ENCODE measurements at regions not wholly inside any gene's neighbourhood (a gene's known extent, or its start where the extent isn't known, plus 50 kb on each side); places are given as distances from the start of the nearest gene placed in this dataset.

GRCh38 chr4:24032371-24032989, 142.6 kb upstream of the PPARGC1A start:
- Histone ChIP-seq H3K9me3 (no peaks in the 10 kb centered on the region), H3K4me1 (no peaks in the 10 kb centered on the region), H3K4me3 (ENCODE audit: low read depth, low read length) (no peak overlapping the region), H3K36me3 (ENCODE audit: control insufficient read depth, insufficient read depth, low read length) (no peaks in the 10 kb centered on the region), H3K27me3 (replicated peaks; ENCODE audit: control insufficient read depth, insufficient read depth, low read length) (no peaks in the 10 kb centered on the region)
- peak in 1 of 2 experiments; percentile 17 for DNase-seq
- no peaks in the 10 kb centered on the region for H3K9me3 Mint-ChIP-seq (ENCODE audit: unreplicated experiment)
- intact Hi-C loops (cut with micrococcal nuclease; ENCODE audit: unreplicated experiment) = no loop called here
- TF ChIP-seq CTCF (IDR thresholded peaks at IDR 0.05; ENCODE audit: insufficient read depth in 1 of 2, low read depth in 1 of 2, low read length in 1 of 2, severe bottlenecking in 1 of 2, unreplicated experiment in 1 of 2) = peak; percentile 16 to 18
- peaks cover 8% of the 10 kb centered on the region for H3K27me3 Mint-ChIP-seq (ENCODE audit: insufficient read depth, unreplicated experiment)
- H3K36me3 Mint-ChIP-seq (ENCODE audit: insufficient read depth, unreplicated experiment) = no peaks in the 10 kb centered on the region
- ChIA-PET CTCF (interaction anchor here (0.9 kb wide), 1 partner anchor 99 kb away, joined by 4 read pairs; no protein-coding TSS in a partner anchor), POLR2A (no interaction called here)
- no peak overlapping the region for H3K27ac Mint-ChIP-seq (ENCODE audit: unreplicated experiment)
- H3K4me3 Mint-ChIP-seq (ENCODE audit: unreplicated experiment) = no peak overlapping the region
- BruUV-seq (replicated peaks) = no TSS peak
- no peaks in the 10 kb centered on the region for H3K4me1 Mint-ChIP-seq (ENCODE audit: low read depth, unreplicated experiment)

- no peak for DNase-seq
- no peaks in the 10 kb centered on the region for H3K4me1 ChIP-seq
- H3K4me1 Mint-ChIP-seq (ENCODE audit: low read depth, unreplicated experiment) = no peaks in the 10 kb centered on the region
- no peaks in the 10 kb centered on the region for H3K36me3 Mint-ChIP-seq (ENCODE audit: insufficient read depth, unreplicated experiment)
- H3K4me3 Mint-ChIP-seq (ENCODE audit: unreplicated experiment) = no peak overlapping the region
- ChIA-PET POLR2A (no interaction called here), CTCF (no interaction called here)
- intact Hi-C loops (cut with micrococcal nuclease; ENCODE audit: unreplicated experiment) = no loop called here
- no peak for TF ChIP-seq CTCF (IDR thresholded peaks at IDR 0.05; ENCODE audit: insufficient read depth in 1 of 2, low read depth in 1 of 2, low read length in 1 of 2, severe bottlenecking in 1 of 2, unreplicated experiment in 1 of 2)
- H3K9me3 ChIP-seq = no peaks in the 10 kb centered on the region
- peaks cover 10% of the 10 kb centered on the region for H3K27me3 Mint-ChIP-seq (ENCODE audit: insufficient read depth, unreplicated experiment)
- H3K36me3 ChIP-seq (ENCODE audit: control insufficient read depth, insufficient read depth, low read length) = no peaks in the 10 kb centered on the region
- no peaks in the 10 kb centered on the region for H3K9me3 Mint-ChIP-seq (ENCODE audit: unreplicated experiment)
- H3K27me3 ChIP-seq (replicated peaks; ENCODE audit: control insufficient read depth, insufficient read depth, low read length) = no peaks in the 10 kb centered on the region
- H3K27ac Mint-ChIP-seq (ENCODE audit: unreplicated experiment) = no peak overlapping the region
- BruUV-seq (replicated peaks) = no TSS peak
- H3K4me3 ChIP-seq (ENCODE audit: low read depth, low read length) = no peak overlapping the region
Observed at GRCh38 chr4:24026596-24026995, 136.7 kb upstream of the PPARGC1A start.

DNA sequence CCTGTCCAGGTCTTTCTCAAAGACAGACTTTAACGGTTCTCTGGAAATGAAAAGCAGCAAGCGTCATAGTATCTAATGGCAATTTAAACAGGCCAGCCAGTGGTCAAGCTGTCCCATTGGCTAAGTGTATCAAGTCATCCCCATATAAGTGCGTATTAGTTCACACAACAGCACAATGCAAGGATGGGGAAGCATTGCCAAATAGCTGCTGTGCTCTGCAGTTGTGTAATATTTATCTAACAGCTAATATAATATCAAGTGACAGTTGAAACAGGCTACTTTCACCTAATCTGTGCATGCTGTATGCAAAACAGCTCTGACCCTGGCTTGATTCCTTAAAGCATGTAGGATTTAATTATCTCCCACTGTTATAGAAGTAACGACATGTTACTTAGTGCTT, 134.8 kb upstream of the PPARGC1A start:
- Mint-ChIP-seq H3K36me3 (ENCODE audit: insufficient read depth, unreplicated experiment) (no peaks in the 10 kb centered on the region), H3K27me3 (ENCODE audit: insufficient read depth, unreplicated experiment) (peaks cover 11% of the 10 kb centered on the region), H3K4me1 (ENCODE audit: low read depth, unreplicated experiment) (no peaks in the 10 kb centered on the region), H3K27ac (ENCODE audit: unreplicated experiment) (no peak overlapping the region), H3K4me3 (ENCODE audit: unreplicated experiment) (no peak overlapping the region), H3K9me3 (ENCODE audit: unreplicated experiment) (no peaks in the 10 kb centered on the region)
- Histone ChIP-seq H3K36me3 (ENCODE audit: control insufficient read depth, insufficient read depth, low read length) (no peaks in the 10 kb centered on the region), H3K27me3 (replicated peaks; ENCODE audit: control insufficient read depth, insufficient read depth, low read length) (no peaks in the 10 kb centered on the region), H3K9me3 (no peaks in the 10 kb centered on the region), H3K4me3 (ENCODE audit: low read depth, low read length) (no peak overlapping the region), H3K4me1 (no peaks in the 10 kb centered on the region)
- ChIA-PET POLR2A (no interaction called here), CTCF (no interaction called here)
- no peak for DNase-seq
- BruUV-seq (replicated peaks) = no TSS peak
- no peak for TF ChIP-seq CTCF (IDR thresholded peaks at IDR 0.05; ENCODE audit: insufficient read depth in 1 of 2, low read depth in 1 of 2, low read length in 1 of 2, severe bottlenecking in 1 of 2, unreplicated experiment in 1 of 2)
- intact Hi-C loops (cut with micrococcal nuclease; ENCODE audit: unreplicated experiment) = no loop called here
